Left ventricle myocardium inferior (tissue), 1 donor: ENCODE measurements at regions not wholly inside any gene's neighbourhood (a gene's known extent, or its start where the extent isn't known, plus 50 kb on each side); places are given as distances from the start of the nearest gene placed in this dataset.

Source experiments
- DNase-seq: peaks from one replicate; pipeline ENCODE4 v3.0.0-alpha.2; 2020
- H3K27ac ChIP-seq: fragments of 200-600 bp; replicated peaks from 2 replicates; pipeline ENCODE4 v1.8.0; 2021
- H3K27me3 ChIP-seq: fragments of 200-600 bp; 2 replicates; pipeline ENCODE4 v1.8.0; 2021; ENCODE audit warnings: low read depth
- H3K36me3 ChIP-seq: fragments of 200-600 bp; 2 replicates; pipeline ENCODE4 v1.8.0; 2021
- H3K4me1 ChIP-seq: fragments of 200-600 bp; 2 replicates; pipeline ENCODE4 v1.8.0; 2021
- H3K4me3 ChIP-seq: fragments of 200-600 bp; 2 replicates; pipeline ENCODE4 v1.8.0; 2021; ENCODE audit warnings: mild to moderate bottlenecking, moderate library complexity
- H3K9me3 ChIP-seq: fragments of 200-600 bp; replicated peaks from 2 replicates; pipeline ENCODE4 v1.8.0; 2021
- intact Hi-C: fragments of 100-400 bp; cut with micrococcal nuclease; formaldehyde crosslinking; loops from one replicate; pipeline ENCODE4 v1.11.0; 2022
- TF ChIP-seq, protein P1 (sequence below): fragments of 200-600 bp; IDR thresholded peaks from 2 replicates; pipeline ENCODE4 v1.8.0; 2021; ENCODE audit warnings: antibody characterized with exemption, mild to moderate bottlenecking, borderline replicate concordance
- donor health status: DM: no; HTN: yes; CAD: no; lungs with severe emphysema.

- H3K4me1 ChIP-seq: peaks cover 7% of the 10 kb centered on the region
- intact Hi-C loops: no loop called here
- DNase-seq: no peak
- TF ChIP-seq, protein P1, sequence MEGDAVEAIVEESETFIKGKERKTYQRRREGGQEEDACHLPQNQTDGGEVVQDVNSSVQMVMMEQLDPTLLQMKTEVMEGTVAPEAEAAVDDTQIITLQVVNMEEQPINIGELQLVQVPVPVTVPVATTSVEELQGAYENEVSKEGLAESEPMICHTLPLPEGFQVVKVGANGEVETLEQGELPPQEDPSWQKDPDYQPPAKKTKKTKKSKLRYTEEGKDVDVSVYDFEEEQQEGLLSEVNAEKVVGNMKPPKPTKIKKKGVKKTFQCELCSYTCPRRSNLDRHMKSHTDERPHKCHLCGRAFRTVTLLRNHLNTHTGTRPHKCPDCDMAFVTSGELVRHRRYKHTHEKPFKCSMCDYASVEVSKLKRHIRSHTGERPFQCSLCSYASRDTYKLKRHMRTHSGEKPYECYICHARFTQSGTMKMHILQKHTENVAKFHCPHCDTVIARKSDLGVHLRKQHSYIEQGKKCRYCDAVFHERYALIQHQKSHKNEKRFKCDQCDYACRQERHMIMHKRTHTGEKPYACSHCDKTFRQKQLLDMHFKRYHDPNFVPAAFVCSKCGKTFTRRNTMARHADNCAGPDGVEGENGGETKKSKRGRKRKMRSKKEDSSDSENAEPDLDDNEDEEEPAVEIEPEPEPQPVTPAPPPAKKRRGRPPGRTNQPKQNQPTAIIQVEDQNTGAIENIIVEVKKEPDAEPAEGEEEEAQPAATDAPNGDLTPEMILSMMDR: no peak
- H3K27me3 ChIP-seq: no peaks in the 10 kb centered on the region
- no peaks in the 10 kb centered on the region for H3K9me3 ChIP-seq
- H3K27ac ChIP-seq: no peak overlapping the region
- no peak overlapping the region for H3K4me3 ChIP-seq
- no peaks in the 10 kb centered on the region for H3K36me3 ChIP-seq
Observed at GRCh38 chr16:86946396-86946795, 368.0 kb downstream of the FOXL1 start.

- H3K4me3 ChIP-seq: no peak overlapping the region
- DNase-seq: no peak
- no peak overlapping the region for H3K27ac ChIP-seq
- H3K9me3 ChIP-seq: no peaks in the 10 kb centered on the region
- intact Hi-C loops: no loop called here
- TF ChIP-seq, protein P1: no peak
- H3K27me3 ChIP-seq: no peaks in the 10 kb centered on the region
- no peaks in the 10 kb centered on the region for H3K36me3 ChIP-seq
- H3K4me1 ChIP-seq: peaks cover 7% of the 10 kb centered on the region
Observed at GRCh38 chr16:86946981-86947380, 368.6 kb downstream of the FOXL1 start.

DNA sequence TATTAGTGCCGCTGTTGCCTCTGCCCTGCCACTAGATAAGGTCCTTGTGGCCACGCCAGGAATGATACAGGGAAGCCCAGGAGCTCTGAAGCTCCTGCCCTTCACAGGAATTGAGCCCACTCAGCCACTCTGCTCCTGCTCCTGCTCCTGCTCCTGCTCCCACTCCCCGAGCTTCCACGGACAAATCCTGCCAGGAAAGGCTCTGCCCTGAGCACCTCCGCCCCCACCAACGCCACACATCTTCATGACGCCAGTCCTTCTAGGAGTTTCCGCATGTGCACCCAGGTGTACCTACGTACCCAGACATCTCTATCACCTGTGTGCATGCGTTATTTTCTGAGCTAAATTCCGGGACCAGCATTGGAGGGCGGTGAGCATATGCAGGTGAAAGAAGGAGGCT, 369.1 kb downstream of the C16orf95 start:
- peaks cover 7% of the 10 kb centered on the region for H3K4me1 ChIP-seq
- TF ChIP-seq, protein P1: no peak
- no peaks in the 10 kb centered on the region for H3K9me3 ChIP-seq
- intact Hi-C loops: no loop called here
- no peak for DNase-seq
- H3K4me3 ChIP-seq: no peak overlapping the region
- no peak overlapping the region for H3K27ac ChIP-seq
- H3K36me3 ChIP-seq: no peaks in the 10 kb centered on the region
- no peaks in the 10 kb centered on the region for H3K27me3 ChIP-seq

GRCh38 chr16:86949116-86949515, 368.1 kb downstream of the C16orf95 start:
- TF ChIP-seq, protein P1: no peak
- peaks cover 3% of the 10 kb centered on the region for H3K27me3 ChIP-seq
- H3K27ac ChIP-seq: no peak overlapping the region

DNA sequence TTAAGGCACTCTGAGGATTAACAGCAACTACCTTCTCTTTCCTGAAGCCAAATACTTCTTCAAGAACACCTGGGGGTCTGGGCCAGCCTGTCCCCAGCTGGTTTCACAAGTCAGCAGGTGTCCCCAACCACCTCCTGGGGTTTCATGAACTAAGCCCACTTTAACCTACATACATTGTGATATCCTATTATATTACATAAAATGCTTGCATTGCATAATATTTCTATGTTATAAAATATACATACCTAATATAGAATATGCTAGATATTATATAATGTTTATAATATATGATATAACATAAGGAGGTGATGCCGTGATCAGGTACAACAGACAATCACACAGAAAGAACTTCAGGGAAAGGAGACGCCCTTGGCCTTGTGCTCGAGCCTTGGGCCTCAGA, 367.6 kb downstream of the C16orf95 start:
- Histone ChIP-seq H3K27ac (no peak overlapping the region), H3K4me1 (peaks cover 7% of the 10 kb centered on the region), H3K27me3 (peaks cover 5% of the 10 kb centered on the region), H3K36me3 (no peaks in the 10 kb centered on the region), H3K9me3 (no peaks in the 10 kb centered on the region), H3K4me3 (no peak overlapping the region)
- TF ChIP-seq, protein P1: no peak
- intact Hi-C loops: no loop called here
- no peak for DNase-seq

More at GRCh38 chr16:86949116-86949515, 368.1 kb downstream of the C16orf95 start:
- Histone ChIP-seq H3K4me3 (no peak overlapping the region), H3K4me1 (peaks cover 7% of the 10 kb centered on the region), H3K36me3 (no peaks in the 10 kb centered on the region), H3K9me3 (no peaks in the 10 kb centered on the region)
- intact Hi-C loops: no loop called here
- no peak for DNase-seq
